GM12878 (cell line): ENCODE measurements at regions not wholly inside any gene's neighbourhood (a gene's known extent, or its start where the extent isn't known, plus 50 kb on each side); places are given as distances from the start of the nearest gene placed in this dataset.

Experiments
- CEBPB ChIP-seq, 2 experiments: fragments of 150-350 bp in 1 of 2; IDR thresholded peaks; 2 replicates each; pipeline ENCODE4 v1.6.1; 2012 to 2014; ENCODE audit warnings: low read depth in 2 of 2, low read length in 2 of 2, borderline replicate concordance in 1 of 2, inconsistent platforms in 1 of 2
- EP300 ChIP-seq, 2 experiments: fragments of 150-350 bp in 1 of 2; IDR thresholded peaks; 2 replicates each; pipeline ENCODE4 v1.6.1; 2011 to 2012; ENCODE audit warnings: low read depth in 2 of 2, low read length in 2 of 2, borderline replicate concordance in 1 of 2, improper control_type of control experiment in 1 of 2, inconsistent platforms in 1 of 2; ENCODE audit not compliant: control insufficient read depth in 1 of 2
- EZH2 ChIP-seq: IDR thresholded peaks from 2 replicates; pipeline ENCODE4 v1.6.1; 2012; ENCODE audit warnings: low read depth, mild to moderate bottlenecking, control low read depth, inconsistent platforms, low read length, borderline replicate concordance; ENCODE audit not compliant: control insufficient read depth
- MYC ChIP-seq: IDR thresholded peaks from 2 replicates; pipeline ENCODE4 v1.6.1; 2011; ENCODE audit warnings: mild to moderate bottlenecking, low read length, moderate library complexity, inconsistent platforms; ENCODE audit not compliant: insufficient read depth, insufficient replicate concordance, insufficient read length, severe bottlenecking
- POLR2A ChIP-seq: IDR thresholded peaks from 2 replicates; pipeline ENCODE4 v1.6.1; 2011; ENCODE audit warnings: low read depth, mild to moderate bottlenecking, low read length
- RAD21 ChIP-seq: IDR thresholded peaks from 2 replicates; pipeline ENCODE4 v1.6.1; 2011; ENCODE audit warnings: mild to moderate bottlenecking, low read depth, low read length, moderate library complexity; ENCODE audit not compliant: insufficient read depth
- SREBF2 ChIP-seq: IDR thresholded peaks from 2 replicates; pipeline ENCODE4 v1.6.1; 2012; ENCODE audit warnings: mild to moderate bottlenecking, low read length
- TF ChIP-seq, protein P1 (sequence below): fragments of 450-650 bp; formaldehyde crosslinking; IDR thresholded peaks from 2 replicates; pipeline ENCODE4 v1.4.0; 2020; ENCODE audit warnings: mild to moderate bottlenecking, moderate library complexity
- TF ChIP-seq, protein P2 (sequence below), 3 experiments: IDR thresholded peaks in 2 of 3; conservative IDR thresholded peaks in 1 of 3; 2 replicates each; pipeline ENCODE4 v1.5.1; 2011; ENCODE audit warnings: low read depth in 3 of 3, low read length in 3 of 3, mild to moderate bottlenecking in 3 of 3, control low read depth in 2 of 3, moderate library complexity in 2 of 3, inconsistent platforms in 1 of 3, mixed read lengths in 1 of 3; ENCODE audit not compliant: control insufficient read depth in 2 of 3, insufficient read depth in 1 of 3; ENCODE audit errors: extremely low read depth in 1 of 3
- TF ChIP-seq, protein P3 (sequence below): fragments of 450-650 bp; IDR thresholded peaks from 2 replicates; pipeline ENCODE4 v1.6.1; 2017; ENCODE audit warnings: antibody characterized with exemption, mild to moderate bottlenecking, moderate library complexity

GRCh38 chr2:146665800-146666199 lies 1179.0 kb upstream of the ACVR2A start:
- TF ChIP-seq, protein P1, sequence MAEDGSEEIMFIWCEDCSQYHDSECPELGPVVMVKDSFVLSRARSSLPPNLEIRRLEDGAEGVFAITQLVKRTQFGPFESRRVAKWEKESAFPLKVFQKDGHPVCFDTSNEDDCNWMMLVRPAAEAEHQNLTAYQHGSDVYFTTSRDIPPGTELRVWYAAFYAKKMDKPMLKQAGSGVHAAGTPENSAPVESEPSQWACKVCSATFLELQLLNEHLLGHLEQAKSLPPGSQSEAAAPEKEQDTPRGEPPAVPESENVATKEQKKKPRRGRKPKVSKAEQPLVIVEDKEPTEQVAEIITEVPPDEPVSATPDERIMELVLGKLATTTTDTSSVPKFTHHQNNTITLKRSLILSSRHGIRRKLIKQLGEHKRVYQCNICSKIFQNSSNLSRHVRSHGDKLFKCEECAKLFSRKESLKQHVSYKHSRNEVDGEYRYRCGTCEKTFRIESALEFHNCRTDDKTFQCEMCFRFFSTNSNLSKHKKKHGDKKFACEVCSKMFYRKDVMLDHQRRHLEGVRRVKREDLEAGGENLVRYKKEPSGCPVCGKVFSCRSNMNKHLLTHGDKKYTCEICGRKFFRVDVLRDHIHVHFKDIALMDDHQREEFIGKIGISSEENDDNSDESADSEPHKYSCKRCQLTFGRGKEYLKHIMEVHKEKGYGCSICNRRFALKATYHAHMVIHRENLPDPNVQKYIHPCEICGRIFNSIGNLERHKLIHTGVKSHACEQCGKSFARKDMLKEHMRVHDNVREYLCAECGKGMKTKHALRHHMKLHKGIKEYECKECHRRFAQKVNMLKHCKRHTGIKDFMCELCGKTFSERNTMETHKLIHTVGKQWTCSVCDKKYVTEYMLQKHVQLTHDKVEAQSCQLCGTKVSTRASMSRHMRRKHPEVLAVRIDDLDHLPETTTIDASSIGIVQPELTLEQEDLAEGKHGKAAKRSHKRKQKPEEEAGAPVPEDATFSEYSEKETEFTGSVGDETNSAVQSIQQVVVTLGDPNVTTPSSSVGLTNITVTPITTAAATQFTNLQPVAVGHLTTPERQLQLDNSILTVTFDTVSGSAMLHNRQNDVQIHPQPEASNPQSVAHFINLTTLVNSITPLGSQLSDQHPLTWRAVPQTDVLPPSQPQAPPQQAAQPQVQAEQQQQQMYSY (CRISPR knock-in tag) = no peak
- TF ChIP-seq, protein P2, sequence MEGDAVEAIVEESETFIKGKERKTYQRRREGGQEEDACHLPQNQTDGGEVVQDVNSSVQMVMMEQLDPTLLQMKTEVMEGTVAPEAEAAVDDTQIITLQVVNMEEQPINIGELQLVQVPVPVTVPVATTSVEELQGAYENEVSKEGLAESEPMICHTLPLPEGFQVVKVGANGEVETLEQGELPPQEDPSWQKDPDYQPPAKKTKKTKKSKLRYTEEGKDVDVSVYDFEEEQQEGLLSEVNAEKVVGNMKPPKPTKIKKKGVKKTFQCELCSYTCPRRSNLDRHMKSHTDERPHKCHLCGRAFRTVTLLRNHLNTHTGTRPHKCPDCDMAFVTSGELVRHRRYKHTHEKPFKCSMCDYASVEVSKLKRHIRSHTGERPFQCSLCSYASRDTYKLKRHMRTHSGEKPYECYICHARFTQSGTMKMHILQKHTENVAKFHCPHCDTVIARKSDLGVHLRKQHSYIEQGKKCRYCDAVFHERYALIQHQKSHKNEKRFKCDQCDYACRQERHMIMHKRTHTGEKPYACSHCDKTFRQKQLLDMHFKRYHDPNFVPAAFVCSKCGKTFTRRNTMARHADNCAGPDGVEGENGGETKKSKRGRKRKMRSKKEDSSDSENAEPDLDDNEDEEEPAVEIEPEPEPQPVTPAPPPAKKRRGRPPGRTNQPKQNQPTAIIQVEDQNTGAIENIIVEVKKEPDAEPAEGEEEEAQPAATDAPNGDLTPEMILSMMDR (IDR thresholded peaks at IDR 0.05 in 2 of 3, conservative IDR thresholded peaks at IDR 0.05 in 1 of 3; ENCODE audit: control insufficient read depth in 2 of 3, extremely low read depth in 1 of 3, insufficient read depth in 1 of 3, low read depth in 3 of 3, low read length in 3 of 3) = no peak
- TF ChIP-seq CEBPB (IDR thresholded peaks at IDR 0.05; ENCODE audit: borderline replicate concordance in 1 of 2, low read depth in 2 of 2, low read length in 2 of 2) (no peak), SREBF2 (no peak), POLR2A (no peak), EZH2 (no peak), EP300 (IDR thresholded peaks at IDR 0.05; ENCODE audit: borderline replicate concordance in 1 of 2, control insufficient read depth in 1 of 2, low read depth in 2 of 2, low read length in 2 of 2) (no peak), RAD21 (no peak), MYC (no peak)
- TF ChIP-seq, protein P3, sequence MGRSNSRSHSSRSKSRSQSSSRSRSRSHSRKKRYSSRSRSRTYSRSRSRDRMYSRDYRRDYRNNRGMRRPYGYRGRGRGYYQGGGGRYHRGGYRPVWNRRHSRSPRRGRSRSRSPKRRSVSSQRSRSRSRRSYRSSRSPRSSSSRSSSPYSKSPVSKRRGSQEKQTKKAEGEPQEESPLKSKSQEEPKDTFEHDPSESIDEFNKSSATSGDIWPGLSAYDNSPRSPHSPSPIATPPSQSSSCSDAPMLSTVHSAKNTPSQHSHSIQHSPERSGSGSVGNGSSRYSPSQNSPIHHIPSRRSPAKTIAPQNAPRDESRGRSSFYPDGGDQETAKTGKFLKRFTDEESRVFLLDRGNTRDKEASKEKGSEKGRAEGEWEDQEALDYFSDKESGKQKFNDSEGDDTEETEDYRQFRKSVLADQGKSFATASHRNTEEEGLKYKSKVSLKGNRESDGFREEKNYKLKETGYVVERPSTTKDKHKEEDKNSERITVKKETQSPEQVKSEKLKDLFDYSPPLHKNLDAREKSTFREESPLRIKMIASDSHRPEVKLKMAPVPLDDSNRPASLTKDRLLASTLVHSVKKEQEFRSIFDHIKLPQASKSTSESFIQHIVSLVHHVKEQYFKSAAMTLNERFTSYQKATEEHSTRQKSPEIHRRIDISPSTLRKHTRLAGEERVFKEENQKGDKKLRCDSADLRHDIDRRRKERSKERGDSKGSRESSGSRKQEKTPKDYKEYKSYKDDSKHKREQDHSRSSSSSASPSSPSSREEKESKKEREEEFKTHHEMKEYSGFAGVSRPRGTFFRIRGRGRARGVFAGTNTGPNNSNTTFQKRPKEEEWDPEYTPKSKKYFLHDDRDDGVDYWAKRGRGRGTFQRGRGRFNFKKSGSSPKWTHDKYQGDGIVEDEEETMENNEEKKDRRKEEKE = no peak
